COR-L47 (cell line): ENCODE measurements at regions not wholly inside any gene's neighbourhood (a gene's known extent, or its start where the extent isn't known, plus 50 kb on each side); places are given as distances from the start of the nearest gene placed in this dataset.
"Not testable (repeated sequence)": the region's sequence is repeated elsewhere in the genome, so short reads cannot be mapped to it uniquely, and the experiment has no call there.

Source experiments
- DNase-seq: peaks from one replicate; lab custom pipeline; 2025; lab: John Stamatoyannopoulos, UW

DNA sequence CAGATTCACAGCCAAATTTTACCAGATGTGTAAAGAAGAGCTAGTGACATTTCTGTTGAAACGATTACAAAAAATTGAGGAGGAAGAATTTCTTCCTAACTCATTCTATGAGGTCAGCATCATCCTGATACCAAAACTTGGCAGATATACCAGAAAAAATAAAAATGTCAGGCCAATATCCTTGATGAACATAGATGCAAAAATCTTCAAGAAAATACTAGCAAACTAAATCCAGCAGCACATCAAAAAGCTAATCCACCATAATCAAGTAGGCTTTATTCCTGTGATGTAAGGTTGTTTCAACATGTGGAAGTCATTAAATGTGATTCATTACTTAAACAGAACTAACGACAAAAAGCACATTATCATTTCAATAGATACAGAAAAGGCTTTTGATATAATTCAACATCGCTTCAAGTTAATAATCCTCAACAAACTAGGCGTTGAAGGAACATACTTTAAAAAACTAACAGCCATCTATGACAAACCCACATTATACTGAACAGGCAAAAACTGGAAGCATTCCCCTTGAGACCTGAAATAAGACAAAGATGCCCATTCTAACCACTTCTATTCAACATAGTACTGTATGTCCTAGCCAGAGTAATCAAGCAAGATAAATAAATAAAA is 807.7 kb upstream of the ZWINT start:
- DNase-seq = no peak

DNA sequence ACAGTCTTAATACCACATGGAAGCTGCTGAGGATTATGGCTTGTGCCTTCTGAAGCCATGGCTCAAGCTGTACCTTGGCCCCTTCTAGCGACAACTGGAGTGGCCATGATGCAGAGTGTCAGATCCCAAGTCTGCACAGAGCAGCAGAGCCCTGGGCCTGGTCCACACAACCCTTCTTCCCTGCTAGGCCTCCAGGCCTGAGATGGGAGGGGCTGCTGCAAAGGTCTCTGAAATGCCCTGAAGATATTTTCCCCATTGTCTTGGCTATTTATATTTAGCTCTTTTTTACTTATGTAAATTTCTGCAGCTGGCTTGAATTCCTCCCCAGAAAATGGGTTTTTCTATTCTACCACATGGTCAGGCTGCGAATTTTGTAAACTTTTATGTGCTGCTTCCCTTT is 804.6 kb upstream of the ZWINT start:
- no peak for DNase-seq

DNA sequence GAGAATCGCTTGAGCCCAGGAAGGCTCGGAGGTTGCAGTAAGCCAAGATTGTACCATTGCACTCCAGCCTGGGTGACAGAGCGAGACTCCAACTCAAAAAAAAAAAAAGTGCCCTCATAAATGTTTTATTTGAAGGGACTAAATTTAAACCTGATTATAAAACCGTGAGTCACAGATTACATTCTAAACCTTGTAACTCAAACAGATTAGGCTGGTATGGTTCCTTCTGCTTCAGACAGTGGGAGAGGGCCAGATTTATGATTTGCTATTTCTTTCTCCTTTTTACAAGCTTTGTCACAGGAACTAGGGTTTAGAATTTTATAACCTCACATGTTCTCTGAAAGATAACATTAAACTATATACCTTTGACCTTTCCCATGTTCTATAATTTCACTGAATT is 801.2 kb upstream of the ZWINT start:
- no peak for DNase-seq

DNA sequence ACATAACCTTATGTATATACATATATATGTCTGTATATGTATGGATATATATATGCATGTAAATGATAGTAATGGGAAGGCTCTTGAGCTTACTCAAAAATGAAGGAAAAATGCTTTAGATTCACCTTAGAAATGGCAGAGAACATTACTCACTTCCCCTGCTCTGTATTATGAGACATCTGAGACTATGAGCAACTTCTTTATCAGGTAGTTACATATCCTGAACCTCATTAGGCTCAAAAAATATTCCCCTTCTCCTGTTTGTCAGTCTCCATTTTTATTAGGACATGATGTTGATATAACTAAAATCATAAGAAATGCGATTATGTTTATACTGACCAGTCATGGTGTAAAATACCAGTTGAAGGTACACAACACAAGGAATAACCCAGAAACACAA is 800.1 kb upstream of the ZWINT start:
- DNase-seq = no peak

DNA sequence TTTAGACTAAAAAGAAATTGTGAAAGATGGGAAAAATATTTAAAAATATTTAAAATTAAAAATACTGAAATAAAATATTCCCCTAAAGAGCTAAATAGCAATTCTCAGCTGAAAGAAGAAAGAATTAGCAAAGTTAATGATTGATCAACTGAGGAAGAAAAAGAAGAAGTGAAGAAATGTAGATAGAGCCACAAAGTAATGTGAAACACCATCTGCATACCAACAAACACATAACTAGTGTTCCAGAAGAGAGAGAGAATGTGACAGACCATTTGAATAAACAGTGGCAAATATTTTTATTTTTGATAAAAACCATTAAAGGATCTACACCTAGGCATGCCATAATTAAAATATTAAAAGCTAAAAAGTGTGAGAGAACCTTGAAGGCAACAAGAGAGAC is 784.5 kb upstream of the ZWINT start:
- no peak for DNase-seq

DNA sequence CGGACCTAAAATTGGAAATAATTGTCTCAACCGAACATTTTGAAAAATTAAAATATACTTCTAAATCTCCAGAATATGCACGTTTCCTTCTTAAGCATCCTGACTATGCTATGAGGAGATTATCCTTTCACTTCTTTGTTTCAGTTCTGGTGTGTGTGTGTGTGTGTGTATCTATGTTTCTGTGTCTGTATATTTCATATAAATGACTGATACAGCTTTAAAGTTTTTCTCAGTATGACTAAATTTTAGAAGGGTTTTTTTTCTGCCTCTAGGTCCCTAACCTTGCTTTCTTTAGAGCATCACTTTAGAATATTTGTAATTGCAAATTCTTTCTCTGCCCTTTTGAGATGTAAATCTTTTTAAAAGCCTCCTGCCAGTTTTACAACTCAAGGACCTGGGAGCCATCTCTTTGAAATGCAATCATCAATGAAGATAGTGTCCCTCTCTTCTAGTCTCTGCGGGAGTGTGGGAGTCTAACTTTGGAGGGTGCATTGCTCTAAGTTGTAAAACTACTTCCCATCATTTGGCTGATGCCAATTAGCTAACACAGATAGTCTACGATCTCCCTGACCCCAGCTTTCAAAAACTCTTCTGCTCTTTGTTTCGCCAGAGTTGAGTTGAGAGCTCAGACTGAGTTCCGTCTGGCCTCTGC is 782.0 kb upstream of the ZWINT start:
- DNase-seq = no peak

DNA sequence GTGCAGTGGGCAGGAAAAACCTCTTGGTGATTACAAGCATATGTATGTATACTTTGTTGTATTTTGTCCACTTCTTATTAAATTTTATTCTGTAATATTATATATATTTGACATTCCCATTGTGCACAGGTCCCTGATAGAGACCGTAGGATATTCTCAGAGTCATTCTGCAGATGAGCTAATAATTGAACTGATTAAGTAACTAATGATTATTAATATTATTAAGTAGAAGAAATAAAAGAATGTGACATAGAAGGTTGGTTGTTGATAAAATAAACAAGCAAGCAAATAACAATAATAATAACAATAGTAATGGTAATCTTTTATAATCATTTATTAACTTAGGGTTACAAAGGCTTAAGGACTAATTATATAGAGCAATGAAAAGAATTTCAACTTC is 780.6 kb upstream of the ZWINT start:
- no peak for DNase-seq

DNA sequence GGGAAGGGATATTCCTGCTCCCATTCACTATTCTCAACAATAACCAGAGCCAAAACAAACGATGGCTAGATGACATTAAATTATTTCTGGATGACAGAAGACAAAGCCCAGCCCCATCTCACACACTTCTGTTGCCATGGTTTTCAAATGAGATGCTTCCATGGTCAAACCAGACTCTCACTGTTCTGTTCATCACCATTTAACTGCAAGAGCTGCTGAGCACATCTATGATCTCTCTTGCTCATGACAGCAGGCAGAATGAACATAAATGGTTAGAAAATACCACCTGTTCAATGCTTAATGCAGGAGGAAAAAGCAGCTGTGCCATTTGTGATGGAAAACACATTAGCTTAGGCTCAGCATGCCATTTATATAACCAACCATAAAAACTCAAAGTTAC is 758.6 kb upstream of the ZWINT start:
- DNase-seq = no peak

DNA sequence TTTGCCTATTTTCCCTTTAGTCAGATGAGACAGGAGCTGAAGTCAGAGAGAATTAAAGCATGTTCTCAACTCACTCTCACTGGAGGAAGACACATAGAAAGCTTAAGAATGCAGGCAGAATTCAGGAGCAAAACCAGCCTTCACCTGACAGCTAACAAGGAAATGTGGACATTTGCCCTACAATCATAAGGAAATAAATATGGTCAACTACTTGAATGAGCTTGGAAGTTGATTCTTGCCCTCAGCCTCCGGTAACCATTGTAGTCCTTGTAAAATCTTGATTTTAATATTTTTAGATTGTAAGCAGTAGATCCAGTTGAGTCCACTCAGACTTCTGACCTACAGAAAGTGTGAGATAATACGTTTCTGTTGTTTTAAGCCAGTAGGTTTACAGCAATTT is 752.5 kb upstream of the ZWINT start:
- DNase-seq = no peak

DNA sequence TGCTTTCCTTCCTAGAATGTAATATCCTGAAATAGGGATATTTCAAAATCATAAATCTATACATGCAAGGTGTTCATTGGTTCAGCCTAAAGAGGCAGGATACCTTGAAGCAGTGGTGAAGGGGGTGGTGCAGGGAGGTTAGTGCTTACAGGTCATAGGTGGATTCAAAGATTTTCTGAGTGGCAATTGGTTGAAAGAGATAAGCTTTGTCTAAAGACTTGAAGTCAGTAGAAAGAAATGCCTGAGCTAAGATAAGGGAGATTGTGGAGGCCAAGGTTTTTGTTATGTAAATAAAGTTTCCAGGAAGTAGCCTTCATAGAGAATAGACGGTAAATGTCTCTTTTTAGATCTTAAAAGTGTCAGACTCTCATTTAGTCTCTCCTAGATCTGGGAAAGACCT is 741.2 kb upstream of the ZWINT start:
- DNase-seq = no peak

DNA sequence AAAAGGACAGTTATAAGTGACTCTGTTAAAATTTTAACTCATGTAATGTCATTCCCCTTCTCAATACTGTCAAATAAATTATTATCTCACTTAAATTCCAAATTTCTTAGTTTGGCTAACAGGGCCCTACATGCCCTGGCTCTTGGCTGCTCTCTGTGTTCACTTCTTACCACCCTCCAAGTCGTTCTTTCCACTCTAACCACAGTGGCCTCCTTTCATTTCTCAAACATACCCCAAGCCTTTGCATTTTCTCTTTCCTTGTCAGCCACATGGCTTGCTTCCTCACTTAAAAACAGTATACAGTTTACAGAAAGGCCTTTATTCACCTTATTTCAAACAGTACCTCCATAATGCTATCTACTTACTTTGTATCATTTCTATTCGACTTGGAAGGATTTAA is 737.1 kb upstream of the ZWINT start:
- DNase-seq = no peak

DNA sequence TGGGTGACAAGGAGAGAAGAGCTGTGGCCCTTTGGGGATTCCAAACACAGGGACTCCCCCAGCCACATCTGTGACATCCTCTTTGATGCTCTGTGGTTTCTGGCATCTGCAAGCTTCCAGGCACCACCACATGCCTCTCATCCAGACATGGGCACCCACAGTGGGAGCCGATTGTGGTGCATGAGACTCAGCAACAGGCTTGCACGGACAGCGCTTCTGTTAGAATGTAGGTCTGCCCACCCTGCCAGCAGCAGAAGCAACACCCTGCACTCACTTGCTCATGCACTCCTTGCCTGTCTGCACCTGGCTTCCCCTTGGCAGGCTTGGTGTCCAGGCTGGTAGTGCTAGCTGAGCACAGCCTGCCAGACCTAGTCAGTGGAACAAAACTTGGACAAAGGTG is 735.0 kb upstream of the ZWINT start:
- no peak for DNase-seq

DNA sequence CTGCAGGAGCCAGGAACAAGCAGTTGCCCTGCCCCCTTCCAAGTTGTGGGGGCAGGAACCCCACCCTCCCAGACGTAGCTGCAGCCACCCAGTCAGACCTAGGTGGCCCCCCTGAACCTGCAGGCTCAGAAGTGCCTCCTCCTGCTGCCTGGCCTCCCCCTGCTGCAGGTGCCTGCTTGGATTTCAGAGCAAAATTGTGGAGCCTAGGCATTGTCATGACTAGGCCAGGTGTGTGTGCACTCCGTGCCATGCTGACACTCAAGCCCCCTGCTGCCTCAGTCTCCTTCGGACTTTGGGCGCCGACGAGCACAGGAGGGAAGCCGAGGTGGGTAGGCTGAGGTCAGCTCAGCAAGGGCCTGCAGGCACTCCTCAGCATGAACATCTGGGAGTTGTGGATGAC is 733.9 kb upstream of the ZWINT start:
- DNase-seq = no peak

DNA sequence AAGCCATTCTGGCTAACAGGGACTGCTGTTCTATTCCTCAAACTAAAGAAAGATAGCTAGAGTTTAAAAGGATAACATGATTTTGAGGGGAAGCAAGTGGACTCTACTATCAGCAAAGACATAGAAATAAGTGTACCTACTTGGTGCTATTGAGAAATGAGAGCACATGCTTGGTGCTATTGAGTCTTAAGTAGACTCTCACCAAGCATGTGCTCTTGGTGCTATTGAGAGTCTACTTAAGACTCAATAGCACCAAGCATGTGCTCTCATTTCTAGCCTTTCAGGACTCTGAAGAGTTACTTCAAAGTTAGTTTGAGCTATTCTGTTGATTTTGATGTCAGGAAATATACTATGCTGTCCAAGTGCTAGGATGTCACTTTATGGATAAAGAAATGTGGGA is 733.0 kb upstream of the ZWINT start:
- DNase-seq = no peak

DNA sequence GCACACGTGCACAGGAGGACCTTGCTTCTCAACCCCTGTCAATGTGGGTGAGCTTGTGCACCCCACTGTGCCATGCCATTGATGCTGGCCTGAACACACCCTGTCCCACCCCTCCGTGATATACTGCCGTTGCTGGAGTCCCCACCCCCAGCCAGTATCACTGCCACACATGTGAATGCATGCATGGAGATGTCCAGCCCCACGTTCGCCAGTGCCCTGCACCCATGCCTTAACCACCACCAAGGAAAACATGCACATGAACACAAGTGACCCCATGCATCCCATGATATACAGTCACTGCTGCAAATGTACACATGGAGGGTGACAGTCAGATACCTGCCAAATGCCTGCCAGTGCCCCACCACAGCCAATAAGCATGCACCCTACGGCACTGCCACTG is 692.5 kb upstream of the ZWINT start:
- DNase-seq = no peak

DNA sequence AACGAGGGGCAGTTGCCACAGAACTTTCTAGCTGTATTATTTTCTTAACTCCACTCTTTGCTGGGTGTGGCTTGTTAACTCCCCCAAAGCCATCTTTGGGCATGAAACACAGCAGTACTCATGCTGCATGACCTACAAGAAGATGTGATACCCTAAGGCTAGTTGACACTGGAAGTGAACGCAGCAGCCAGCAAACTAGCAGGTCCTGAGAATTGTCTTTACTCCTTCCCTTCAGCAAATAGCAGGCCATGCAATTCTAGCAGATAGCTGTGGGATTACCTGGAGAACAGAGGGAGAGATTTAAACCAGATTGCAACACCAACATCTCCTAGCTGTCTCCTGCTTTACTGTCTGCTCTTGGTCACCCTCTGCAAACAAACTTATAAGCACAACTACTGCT is 688.0 kb upstream of the ZWINT start:
- no peak for DNase-seq

DNA sequence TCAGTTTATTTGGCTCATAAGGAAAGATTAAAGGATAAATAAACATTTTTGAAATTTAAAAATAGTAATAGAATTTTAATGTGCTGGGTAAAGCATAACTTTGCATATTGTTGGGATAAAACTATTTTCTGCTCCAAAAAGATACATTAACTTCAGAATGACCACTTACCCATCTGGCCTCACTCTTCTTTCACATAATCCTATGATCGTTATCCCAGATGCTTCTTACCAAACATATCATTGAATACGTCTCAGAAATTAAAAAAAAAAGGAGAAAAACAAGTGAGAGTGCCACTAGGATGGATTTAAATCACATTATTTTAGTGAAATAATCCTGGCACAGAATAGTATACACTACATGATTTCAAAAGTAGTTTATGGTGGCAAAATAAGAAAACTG is 677.5 kb upstream of the ZWINT start:
- no peak for DNase-seq

DNA sequence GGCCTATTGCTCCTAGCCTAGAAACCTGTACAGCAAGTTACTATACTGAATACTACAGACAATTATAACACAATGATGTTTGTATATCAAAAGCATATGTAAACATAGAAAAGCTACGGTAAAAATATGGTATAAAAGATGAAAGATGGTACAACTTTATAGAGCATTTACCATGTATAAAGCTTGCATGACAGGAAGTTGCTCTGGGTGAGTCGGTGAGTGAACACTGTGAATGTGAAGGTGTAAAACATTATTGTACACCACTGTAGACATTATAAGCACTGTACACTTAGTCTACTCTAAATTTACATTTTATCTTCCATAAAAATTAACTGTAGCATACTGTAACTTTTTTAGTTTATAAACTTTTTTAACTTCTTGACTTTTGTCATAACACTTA is 674.3 kb upstream of the ZWINT start:
- DNase-seq = no peak

DNA sequence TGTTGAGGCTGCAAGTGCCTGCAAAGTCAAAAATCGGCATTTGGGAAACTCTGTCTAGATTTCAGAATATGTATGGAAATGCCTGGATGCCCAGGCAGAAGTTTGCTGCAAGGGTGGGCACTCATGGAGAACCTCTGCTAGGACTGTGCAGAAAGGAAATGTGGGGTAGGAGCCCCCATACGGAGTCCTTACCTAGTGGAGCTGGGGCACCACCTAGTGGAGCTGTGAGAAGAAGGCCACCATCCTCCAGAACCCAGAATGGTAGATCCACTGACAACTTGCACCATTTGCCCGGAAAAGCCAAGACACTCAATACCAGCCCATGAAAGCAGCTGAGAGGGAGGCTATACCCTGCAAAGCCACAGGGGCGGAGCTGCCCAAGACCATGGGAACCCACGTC is 671.2 kb upstream of the ZWINT start:
- DNase-seq = not testable (repeated sequence)

DNA sequence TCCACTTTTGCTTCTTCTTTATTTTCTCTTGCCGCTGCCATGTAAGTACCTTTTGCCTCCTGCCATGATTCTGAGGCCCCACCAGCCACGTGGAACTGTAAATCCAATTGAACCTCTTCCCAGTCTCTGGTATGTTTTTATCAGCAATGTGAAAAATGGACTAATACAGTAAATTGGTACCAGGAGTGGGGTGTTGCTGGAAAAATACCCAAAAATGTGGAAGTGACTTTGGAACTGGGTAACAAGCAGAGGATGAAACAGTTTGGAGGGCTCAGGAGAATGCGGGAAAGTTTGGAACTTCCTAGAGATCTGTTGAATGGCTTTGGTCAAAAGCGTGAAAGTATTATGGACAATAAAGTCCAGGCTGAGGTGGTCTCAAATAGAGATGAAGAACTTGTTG is 670.3 kb upstream of the ZWINT start:
- DNase-seq = no peak

DNA sequence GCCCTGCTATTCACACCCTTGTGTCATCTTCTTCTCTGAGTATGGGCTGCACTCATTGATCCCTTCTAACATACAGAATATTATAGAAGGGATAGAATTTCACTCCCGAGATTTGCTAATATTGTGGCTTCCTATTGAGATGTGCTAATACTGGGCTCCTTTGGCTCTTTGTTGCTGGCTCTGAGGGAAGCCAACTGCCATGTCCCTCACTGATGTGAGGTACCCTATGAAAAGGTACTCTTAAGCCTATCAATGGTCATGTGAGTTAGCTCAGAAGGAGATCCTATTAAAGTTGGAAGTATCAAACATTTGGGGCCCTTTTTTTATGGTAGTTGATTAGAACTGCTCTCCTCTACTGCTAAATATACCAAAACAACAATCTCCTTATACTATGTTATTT is 665.2 kb upstream of the ZWINT start:
- no peak for DNase-seq

DNA sequence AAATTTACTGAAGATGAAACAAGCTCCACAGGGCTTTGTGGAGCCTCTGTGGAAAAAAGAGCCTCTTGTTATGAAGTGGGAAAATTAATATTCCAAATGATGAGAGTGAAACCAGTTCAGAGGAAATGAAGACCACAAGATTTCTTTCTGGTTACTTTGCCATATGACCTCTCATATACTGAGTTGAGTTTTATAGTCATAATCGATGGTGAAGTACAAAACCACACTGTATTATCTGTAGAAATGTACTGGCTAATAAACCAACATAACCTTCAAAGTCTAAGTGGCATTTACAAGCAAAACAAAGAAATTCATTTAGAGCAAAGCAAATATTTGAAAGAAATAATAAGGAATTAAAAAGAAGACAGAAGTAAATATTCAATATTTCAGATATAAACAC is 662.6 kb upstream of the ZWINT start:
- DNase-seq = no peak

DNA sequence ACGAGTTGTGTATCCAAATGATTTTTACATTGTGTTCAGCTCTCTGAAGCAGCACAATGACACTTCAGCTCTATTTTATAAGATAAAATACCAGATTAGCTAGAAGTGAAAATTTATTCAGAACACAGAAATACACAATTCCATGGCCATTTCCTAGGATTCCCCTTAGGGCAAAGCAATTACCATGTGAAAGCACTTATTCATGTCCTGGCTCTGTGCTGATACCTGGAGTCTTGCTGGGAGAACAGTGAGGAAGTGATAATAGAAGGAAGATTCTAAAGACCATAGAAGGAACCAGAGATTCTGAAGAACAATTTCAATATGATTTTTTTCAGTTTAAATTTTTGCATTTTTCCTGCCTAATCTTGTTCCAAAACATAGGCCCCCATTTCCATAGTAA is 657.4 kb upstream of the ZWINT start:
- DNase-seq = no peak

DNA sequence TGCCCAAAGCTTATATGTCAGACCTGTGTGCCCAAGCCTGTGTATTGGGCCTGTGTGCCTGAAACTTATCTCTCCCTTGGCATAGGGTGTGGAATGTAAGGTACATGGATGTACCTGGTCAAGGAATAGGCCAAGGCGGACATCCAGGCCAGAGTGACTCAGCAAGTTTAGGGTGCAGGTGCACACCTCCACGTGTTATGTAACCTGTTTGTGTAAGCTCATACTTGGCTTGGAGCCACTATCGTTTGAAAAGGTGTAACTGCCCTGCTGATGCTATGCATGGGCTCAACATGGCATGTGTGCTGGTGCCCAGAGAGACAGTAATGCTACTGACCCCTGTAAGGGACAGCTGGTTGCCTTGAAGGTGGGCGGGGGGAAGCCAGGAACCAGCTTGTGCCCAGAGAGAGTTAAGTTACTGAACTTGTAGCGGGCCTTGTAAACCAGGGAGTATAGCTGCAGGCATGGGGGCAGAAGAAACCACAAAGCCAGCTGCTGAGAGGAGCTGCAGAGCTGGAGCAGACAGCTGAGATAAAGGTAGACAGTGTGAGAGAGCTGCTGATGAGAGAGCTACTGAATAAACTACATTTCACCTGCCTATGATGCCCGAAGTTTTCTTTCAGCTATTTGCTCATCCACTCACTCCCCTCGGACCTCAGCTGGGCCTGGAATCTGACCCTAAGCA is 656.4 kb upstream of the ZWINT start:
- no peak for DNase-seq
